Central memory CD8-positive, alpha-beta T cell (primary cell): ENCODE measurements at regions not wholly inside any gene's neighbourhood (a gene's known extent, or its start where the extent isn't known, plus 50 kb on each side); places are given as distances from the start of the nearest gene placed in this dataset.

Experiments used
- ATAC-seq: fragments of 150-1000 bp; cut with Tn5 transposase; replicated peaks from 2 replicates; pipeline ENCODE4 v1.10.0; 2022; ENCODE audit warnings: mild to moderate bottlenecking, moderate FRiP score, moderate number of reproducible peaks; ENCODE audit not compliant: poor library complexity, severe bottlenecking; ENCODE audit errors: extremely low read depth
- DNase-seq, 2 donors: peaks; one replicate each; pipeline ENCODE4 v3.0.0; 2021; ENCODE audit warnings: low spot score in 2 of 2
- H3K27ac Mint-ChIP-seq: one replicate; pipeline ENCODE4 v1.8.0; 2022; ENCODE audit warnings: low read depth, mild to moderate bottlenecking, moderate library complexity, mixed read lengths
- H3K27me3 Mint-ChIP-seq: one replicate; pipeline ENCODE4 v1.8.0; 2022; ENCODE audit warnings: mixed read lengths
- H3K36me3 Mint-ChIP-seq: one replicate; pipeline ENCODE4 v1.8.0; 2022; ENCODE audit warnings: mild to moderate bottlenecking, moderate library complexity, mixed read lengths; ENCODE audit not compliant: insufficient read depth
- H3K4me1 Mint-ChIP-seq: one replicate; pipeline ENCODE4 v1.8.0; 2022; ENCODE audit warnings: mixed read lengths
- H3K4me3 Mint-ChIP-seq: one replicate; pipeline ENCODE4 v1.8.0; 2022; ENCODE audit warnings: mild to moderate bottlenecking, moderate library complexity, mixed read lengths
- H3K9me3 Mint-ChIP-seq: one replicate; pipeline ENCODE4 v1.8.0; 2022; ENCODE audit warnings: mixed read lengths

- ATAC-seq = no peak
- Mint-ChIP-seq H3K36me3 (no peaks in the 10 kb centered on the region), H3K4me3 (no peak overlapping the region), H3K9me3 (no peaks in the 10 kb centered on the region), H3K27me3 (peaks cover 84% of the 10 kb centered on the region), H3K27ac (peak overlapping the region; percentile 16), H3K4me1 (no peaks in the 10 kb centered on the region)
- DNase-seq = peak; percentile 4 to 5
Measured at GRCh38 chr2:885230-886071, 65.2 kb upstream of the SNTG2 start.

GRCh38 chr2:883803-884748 is 66.6 kb upstream of the SNTG2 start:
- DNase-seq (no peak), ATAC-seq (no peak)
- H3K27me3 Mint-ChIP-seq = peaks cover 89% of the 10 kb centered on the region
- no peak overlapping the region for H3K4me3 Mint-ChIP-seq
- no peak overlapping the region for H3K27ac Mint-ChIP-seq
- no peaks in the 10 kb centered on the region for H3K4me1 Mint-ChIP-seq
- no peaks in the 10 kb centered on the region for H3K36me3 Mint-ChIP-seq
- no peaks in the 10 kb centered on the region for H3K9me3 Mint-ChIP-seq

- no peak for DNase-seq
- Mint-ChIP-seq H3K4me1 (no peaks in the 10 kb centered on the region), H3K36me3 (no peaks in the 10 kb centered on the region), H3K27me3 (peaks cover 87% of the 10 kb centered on the region), H3K9me3 (no peaks in the 10 kb centered on the region), H3K4me3 (no peak overlapping the region), H3K27ac (no peak overlapping the region)
- ATAC-seq = no peak
Measured at GRCh38 chr2:883260-883802, 67.3 kb upstream of the SNTG2 start.

GRCh38 chr2:881204-881918 is 69.3 kb upstream of the SNTG2 start:
- ATAC-seq (no peak), DNase-seq (no peak)
- H3K4me3 Mint-ChIP-seq = no peak overlapping the region
- H3K36me3 Mint-ChIP-seq = no peaks in the 10 kb centered on the region
- H3K4me1 Mint-ChIP-seq = no peaks in the 10 kb centered on the region
- H3K9me3 Mint-ChIP-seq = no peaks in the 10 kb centered on the region
- no peak overlapping the region for H3K27ac Mint-ChIP-seq
- H3K27me3 Mint-ChIP-seq = peaks cover 73% of the 10 kb centered on the region

- Mint-ChIP-seq H3K27ac (no peak overlapping the region), H3K4me1 (no peaks in the 10 kb centered on the region), H3K4me3 (no peak overlapping the region), H3K27me3 (peaks cover 63% of the 10 kb centered on the region), H3K9me3 (no peaks in the 10 kb centered on the region), H3K36me3 (no peaks in the 10 kb centered on the region)
- DNase-seq (peak in 1 of 2 donors; percentile 5), ATAC-seq (no peak)
Measured at GRCh38 chr2:880201-880970, 70.3 kb upstream of the SNTG2 start.

- DNase-seq (no peak), ATAC-seq (no peak)
- H3K36me3 Mint-ChIP-seq = no peaks in the 10 kb centered on the region
- peaks cover 55% of the 10 kb centered on the region for H3K27me3 Mint-ChIP-seq
- no peak overlapping the region for H3K27ac Mint-ChIP-seq
- no peaks in the 10 kb centered on the region for H3K9me3 Mint-ChIP-seq
- no peaks in the 10 kb centered on the region for H3K4me1 Mint-ChIP-seq
- H3K4me3 Mint-ChIP-seq = no peak overlapping the region
Measured at GRCh38 chr2:879540-879939, 71.1 kb upstream of the SNTG2 start.

- Mint-ChIP-seq H3K27me3 (peaks cover 43% of the 10 kb centered on the region), H3K4me1 (no peaks in the 10 kb centered on the region), H3K27ac (no peak overlapping the region), H3K9me3 (no peaks in the 10 kb centered on the region), H3K36me3 (no peaks in the 10 kb centered on the region), H3K4me3 (no peak overlapping the region)
- ATAC-seq (no peak), DNase-seq (no peak)
Measured at GRCh38 chr2:878245-878930, 72.3 kb upstream of the SNTG2 start.

GRCh38 chr2:877747-878146 is 72.9 kb upstream of the SNTG2 start:
- no peak for DNase-seq
- Mint-ChIP-seq H3K4me3 (no peak overlapping the region), H3K27me3 (peaks cover 39% of the 10 kb centered on the region), H3K9me3 (no peaks in the 10 kb centered on the region), H3K36me3 (no peaks in the 10 kb centered on the region), H3K27ac (no peak overlapping the region), H3K4me1 (no peaks in the 10 kb centered on the region)
- ATAC-seq = no peak

GRCh38 chr2:875687-876615 is 74.7 kb upstream of the SNTG2 start:
- H3K36me3 Mint-ChIP-seq = no peaks in the 10 kb centered on the region
- ATAC-seq (no peak), DNase-seq (no peak)
- H3K27me3 Mint-ChIP-seq = peaks cover 38% of the 10 kb centered on the region
- H3K9me3 Mint-ChIP-seq = no peaks in the 10 kb centered on the region
- no peaks in the 10 kb centered on the region for H3K4me1 Mint-ChIP-seq
- no peak overlapping the region for H3K27ac Mint-ChIP-seq
- no peak overlapping the region for H3K4me3 Mint-ChIP-seq

GRCh38 chr2:873651-874580 is 76.7 kb upstream of the SNTG2 start:
- no peak overlapping the region for H3K4me3 Mint-ChIP-seq
- no peaks in the 10 kb centered on the region for H3K9me3 Mint-ChIP-seq

More at GRCh38 chr2:873651-874580, 76.7 kb upstream of the SNTG2 start:
- Mint-ChIP-seq H3K27me3 (peaks cover 28% of the 10 kb centered on the region), H3K36me3 (no peaks in the 10 kb centered on the region), H3K4me1 (no peaks in the 10 kb centered on the region), H3K27ac (no peak overlapping the region)
- ATAC-seq (no peak), DNase-seq (no peak)
